GM21737 (cell line): ENCODE measurements at regions not wholly inside any gene's neighbourhood (a gene's known extent, or its start where the extent isn't known, plus 50 kb on each side); places are given as distances from the start of the nearest gene placed in this dataset.

ENCODE experiments used
- ATAC-seq: cut with Tn5 transposase; IDR thresholded peaks from one replicate; pipeline ENCODE4 v1.9.1; 2021; ENCODE audit warnings: mild to moderate bottlenecking, moderate library complexity; ENCODE audit not compliant: unreplicated experiment

DNA sequence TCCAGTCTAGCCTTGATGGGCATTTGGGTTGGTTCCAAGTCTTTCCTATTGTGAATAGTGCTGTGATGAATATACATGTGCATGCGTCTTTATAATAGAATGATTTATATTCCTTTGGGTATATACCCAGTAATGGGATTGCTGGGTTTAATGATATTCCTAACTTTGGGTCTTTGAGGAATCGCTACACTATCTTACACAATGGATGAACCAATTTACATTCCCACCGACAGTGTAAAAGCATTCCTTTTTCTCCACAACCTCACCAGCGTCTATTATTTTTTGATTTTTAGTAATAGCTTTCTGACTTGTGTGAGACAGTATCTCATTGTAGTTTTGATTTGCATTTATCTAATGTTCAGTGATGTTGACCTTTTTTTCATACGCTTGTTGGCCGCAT, 1040.1 kb downstream of the MAT2B start:
- no peak for ATAC-seq

DNA sequence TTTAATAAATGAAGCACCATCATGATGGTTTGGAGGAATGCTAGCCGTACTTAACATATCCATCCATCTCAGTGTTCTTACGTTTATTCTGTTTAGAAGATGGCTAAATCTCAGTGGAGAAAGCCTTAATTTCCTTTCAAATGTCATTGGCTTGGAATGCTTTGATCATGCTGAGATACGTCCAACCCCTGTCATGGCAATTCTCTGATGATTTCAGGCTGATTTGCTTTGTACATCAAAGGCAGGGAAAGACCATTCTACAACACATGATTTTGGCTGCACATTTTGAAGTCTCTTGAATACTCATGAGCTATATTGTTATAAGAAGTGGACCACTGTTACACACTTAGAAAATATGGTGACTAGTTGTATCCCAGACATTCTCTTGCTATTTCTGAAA, 1048.4 kb downstream of the MAT2B start:
- no peak for ATAC-seq

DNA sequence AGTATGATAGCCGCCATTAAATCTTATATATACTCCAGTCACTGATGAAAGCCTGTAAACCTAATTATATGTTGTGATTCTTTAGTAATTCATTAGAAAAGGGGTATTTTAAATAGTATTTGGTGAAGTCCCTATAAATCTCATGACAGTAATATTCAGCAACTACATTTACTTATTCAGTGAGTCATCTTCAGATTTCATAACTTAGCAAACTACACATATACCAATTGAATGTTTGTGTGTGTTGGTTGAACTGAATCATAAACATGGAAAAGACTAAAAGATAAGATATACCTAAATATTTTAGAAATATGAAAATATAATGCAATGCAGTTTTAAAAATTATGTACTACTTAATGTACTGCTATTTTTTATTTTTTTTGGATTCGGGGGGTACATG, 1050.4 kb downstream of the MAT2B start:
- ATAC-seq, result no peak

DNA sequence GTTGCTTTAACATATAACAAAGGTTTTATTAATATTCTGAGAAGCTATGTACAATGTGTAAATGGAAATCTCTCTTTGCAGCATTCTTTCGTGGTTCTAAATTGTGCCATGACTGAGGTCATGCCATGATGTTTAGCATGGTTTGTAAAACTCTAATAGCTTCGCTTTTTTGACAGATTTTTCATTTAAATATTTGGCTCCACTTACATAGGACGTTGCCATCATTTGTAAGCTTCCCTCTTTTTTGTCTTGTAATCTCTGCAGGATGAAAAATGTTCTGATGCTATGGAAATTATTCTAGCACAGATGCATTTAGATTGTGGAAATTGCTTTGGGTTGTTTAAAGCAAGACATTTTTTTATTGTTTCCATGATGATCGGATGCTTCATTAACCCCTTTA, 1054.8 kb downstream of the MAT2B start:
- ATAC-seq, result no peak

DNA sequence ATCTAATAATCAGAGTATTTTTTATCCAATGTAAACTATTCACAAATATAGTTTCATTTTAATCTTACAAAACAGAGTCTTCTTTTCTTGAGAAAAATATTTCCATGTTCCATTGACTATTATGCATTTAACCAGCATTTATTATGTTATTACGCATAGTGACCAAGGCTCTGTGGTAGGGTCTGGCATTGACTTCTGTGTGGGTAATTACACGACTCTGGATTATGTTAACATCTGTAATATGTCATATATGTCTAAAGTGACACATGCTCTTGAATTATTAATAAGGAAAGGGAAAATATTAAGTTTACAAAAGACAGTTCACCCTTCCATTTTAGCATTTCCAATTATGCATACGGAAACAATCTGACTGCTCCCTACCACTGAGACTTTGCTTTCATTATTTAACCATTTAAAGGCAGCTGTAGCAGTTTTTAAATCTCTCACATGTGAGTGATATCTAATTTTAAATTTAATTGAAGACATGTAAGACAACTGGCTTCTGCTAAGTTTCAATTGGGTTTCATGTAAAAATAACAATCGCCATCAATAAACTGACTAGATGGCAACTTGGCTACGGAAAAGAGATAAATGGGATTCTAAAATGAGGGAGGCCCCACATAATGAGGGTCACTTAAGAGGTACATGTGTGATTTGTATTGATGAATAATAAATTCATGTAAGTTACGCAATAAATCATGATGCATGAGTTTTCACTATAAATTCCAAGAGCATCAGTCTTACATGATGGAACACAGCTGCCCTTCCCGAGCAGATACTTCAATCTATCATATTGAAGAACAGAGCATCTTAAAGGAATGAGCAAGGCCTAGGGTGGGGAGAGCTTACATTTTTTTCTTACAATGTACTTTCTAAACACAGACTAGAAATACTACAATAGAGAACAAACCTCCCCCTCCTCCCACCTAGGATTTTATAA, 1056.8 kb downstream of the MAT2B start:
- no peak for ATAC-seq

DNA sequence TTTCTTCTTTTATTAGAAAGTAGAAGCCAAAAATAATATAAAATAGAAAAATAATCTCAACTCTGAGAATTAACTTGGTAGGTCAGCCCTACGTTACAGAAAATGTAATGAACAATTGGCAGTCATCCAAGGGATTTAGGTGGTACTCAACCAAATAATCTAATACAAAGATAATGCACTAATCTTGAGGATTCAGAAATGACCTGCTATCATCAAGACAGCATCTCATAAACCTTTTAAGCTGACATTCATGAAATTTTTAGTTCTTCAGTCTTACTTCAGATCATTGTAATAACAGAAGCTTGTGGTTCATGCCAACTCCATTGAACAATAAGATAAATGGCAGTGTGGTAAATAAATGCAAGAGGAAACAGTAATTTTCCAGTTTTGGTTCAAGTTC, 1058.0 kb downstream of the MAT2B start:
- no peak for ATAC-seq

DNA sequence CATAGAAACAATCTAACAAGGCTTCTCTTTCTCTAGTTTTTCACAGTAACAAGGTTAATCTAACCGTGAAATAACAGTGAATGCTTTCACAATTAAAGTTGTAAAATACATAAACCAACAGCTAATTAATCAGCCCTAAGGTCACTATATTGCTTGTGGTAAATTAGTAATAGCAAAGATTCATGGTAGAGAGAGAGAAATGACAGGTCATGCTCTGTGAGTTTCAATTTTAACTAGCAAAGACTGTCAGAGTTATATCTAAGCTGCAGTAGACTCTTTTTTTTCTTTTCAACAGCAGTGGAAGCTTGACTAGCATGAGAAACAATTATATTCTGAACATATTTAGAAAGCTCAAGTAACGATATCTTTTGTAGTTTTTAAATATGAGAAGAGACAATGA, 1068.0 kb downstream of the MAT2B start:
- ATAC-seq, result no peak

DNA sequence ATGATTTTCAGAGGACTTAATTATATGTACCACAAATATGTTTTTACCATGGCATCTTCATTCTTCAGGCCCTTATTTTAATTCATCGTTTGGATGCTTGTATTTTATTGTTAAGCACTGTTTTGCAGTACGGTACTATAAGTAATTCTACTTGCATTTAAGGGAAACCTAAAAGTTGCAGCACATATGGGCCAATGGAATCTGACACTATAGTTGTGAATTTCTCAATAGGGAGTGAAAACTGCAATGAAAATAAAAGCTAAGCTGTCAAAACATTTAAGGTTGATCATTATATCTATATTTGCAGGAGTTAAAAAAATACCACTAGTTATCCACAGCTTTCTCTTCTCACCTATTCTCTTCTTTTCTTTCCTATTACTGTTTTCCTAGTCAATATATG, 1071.8 kb downstream of the MAT2B start:
- no peak for ATAC-seq

DNA sequence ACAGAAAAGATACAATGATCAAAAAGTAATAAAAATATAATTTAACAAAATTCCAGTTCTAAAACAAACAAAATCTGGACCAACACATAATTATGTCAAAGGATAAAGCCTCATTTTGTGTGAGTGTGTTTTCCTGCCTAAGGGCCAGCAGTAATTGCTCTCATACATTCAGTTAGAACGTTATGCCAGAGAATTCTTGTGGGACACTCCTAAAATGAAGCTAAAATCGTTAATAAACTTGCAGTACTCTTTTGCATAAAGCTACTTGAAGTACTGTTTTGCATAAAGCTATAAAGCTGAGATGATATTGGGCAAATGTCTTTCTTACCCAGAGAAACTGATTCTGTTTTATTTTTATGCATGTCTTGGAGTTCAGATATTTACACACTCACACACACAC, 1072.3 kb downstream of the MAT2B start:
- no peak for ATAC-seq

DNA sequence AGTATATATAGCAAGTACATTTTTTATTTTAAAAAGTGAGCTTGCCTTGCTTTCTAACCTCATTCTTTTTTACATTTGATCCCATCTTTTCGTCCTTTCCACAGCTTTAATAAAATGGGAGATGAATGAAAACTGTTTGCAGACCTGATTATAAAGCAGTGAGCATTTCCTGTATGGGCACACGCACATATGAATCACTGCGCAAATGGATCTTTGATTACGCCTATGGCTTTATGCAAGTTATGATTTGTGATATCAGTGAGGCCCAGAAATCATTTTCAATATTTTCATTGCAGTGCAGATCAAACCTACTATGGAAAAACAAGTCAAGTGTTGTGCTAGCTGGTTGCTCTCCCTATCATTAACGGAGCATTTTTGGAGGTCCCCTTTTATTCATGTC, 1073.0 kb downstream of the MAT2B start:
- no peak for ATAC-seq

DNA sequence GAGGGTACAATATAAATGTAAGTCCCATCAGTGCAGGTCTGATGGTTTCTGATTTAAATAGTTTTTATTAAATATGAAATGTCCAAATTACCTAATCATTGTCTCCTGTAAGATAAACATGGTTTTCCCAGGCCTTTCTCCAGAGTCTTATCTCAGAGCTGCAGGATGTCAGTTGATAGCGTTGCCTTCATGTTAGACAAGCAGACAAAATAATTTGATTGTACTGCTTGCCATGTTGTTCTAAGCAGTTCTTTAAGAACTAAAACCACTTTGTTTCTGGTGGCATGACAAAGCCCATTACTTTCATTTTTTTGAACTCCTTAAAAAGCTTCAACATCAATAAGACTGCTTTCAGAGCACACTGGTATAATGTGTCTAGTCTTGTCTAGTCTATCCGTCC, 1073.5 kb downstream of the MAT2B start:
- no peak for ATAC-seq

DNA sequence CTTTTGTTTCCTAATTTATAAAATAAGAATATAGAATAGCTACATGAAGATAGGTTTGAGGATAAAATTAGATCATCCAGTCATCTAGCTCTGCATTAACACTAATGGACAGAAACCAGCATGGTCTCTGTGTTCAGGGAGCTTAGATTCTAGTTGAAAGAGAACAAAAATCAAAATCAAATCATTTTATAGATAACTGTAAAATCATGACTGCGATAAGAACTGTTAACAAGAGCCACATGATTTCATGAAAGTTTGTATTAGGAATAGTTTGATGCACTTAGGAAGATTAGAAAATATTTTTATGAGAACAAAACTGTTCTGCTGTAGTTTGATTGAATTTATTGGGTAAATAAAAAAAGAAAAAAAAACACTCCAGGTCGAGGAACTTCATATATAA, 1074.7 kb downstream of the MAT2B start:
- no peak for ATAC-seq

DNA sequence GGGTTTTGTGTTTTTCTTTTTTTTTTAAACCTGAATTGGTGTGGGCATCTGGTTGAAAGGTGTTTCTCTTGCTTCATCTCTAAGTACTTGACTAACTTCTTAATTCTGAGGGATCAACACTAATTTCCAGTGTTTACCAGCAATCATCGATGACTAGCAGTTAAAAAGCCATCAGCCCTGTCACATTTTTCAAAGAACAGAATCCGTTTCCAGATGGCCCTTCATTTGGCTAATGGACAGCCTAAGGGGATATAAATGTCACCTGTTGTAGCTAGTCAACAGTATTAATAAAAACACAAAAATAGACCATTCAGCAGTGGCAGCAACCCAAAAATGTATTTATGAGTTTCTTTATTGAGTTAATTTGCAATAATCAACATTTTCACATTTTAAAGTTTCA, 1076.5 kb downstream of the MAT2B start:
- ATAC-seq, result no peak

DNA sequence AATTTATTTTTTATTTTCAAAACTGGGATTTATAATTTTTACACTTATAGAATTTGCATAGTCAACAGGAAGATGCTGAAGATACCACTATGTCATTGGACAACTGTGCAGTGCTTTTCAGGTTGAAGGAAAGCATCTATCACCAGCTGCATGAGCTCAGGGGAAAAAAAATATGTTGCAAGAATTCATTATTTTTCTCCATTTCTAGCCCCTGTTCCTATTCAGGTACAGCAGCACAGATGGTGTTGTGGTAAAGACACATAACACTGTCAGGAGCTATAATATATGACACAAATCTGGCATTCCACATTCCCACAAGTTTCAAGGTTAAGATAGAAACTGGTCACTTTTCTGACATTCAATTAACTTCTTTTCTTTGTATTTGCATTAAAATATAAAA, 1088.6 kb downstream of the MAT2B start:
- no peak for ATAC-seq

DNA sequence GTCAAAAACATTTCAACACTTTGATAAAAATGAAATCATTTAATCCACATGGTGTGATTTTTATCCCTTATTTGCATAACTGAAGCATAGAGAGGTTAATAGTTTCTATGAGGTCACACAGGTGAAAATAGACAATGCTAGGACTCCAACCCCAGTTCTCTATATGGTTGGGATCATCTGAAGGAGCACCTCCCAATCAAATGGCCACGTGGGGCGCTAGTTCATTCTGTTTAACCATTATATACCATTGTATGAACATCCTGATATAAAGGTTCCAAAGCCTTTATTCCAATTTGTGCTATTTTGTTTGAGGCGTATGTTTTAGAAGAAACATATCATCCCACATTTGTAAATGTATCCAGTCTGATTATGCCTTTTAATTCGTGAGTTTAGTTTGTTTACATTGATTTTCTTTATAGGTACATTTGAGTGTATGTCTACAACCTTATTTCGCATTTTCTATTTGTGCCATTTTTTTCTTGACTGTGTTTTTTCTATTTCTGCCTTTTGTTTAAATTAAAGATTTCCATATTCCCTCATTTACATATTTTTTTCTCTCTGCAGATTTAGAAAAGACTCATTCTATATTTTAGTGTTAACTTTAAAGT, 1092.0 kb downstream of the MAT2B start:
- ATAC-seq, result peak; percentile 56

DNA sequence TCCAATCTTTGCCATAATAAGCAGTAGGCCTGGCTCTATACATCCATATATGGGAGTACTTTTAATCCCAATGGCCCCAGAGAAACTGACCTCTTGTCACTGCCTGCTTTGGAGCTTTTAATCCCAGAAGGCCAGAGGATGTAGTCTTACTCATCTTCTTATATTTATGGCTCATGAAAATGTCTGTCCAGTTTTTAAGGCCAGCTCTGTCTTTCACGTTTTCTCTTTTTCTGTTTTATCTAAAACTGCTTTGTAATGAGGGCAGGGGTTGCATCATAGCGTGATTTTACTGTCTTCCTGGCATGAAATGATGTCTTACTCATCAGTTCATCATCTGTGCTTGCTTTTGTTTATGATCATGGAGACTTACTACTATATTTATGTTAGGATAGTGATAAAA, 1094.9 kb downstream of the MAT2B start:
- no peak for ATAC-seq

DNA sequence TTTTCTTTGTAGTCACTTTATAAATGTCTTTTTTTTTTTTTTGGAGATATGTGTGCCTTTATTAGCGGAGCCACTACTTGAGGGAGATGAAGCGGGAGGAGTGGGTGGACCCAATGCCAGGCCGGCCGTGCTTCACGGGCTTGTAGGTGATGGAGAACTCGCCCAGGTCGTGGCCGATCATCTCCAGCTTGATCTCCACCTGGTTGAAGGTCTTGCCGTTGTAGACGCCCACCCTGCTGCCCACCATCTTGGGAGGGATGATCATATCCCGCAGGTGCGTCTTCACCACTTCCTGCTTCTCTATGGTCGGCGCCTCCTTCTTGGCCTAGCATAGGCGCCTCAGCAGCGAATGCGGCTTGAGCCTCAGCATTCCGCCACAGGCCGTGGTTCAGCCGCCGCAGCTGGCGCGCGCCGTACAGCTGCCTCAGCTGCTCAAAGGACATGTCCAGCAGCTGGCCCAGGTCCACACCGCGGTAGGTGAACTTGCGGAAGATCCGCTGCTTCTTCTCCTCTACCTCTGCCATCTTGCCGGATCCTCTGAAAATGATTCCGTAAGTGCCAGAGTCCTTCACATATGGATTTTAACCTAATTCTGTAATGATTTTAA, 1095.6 kb downstream of the MAT2B start:
- ATAC-seq, result no peak

DNA sequence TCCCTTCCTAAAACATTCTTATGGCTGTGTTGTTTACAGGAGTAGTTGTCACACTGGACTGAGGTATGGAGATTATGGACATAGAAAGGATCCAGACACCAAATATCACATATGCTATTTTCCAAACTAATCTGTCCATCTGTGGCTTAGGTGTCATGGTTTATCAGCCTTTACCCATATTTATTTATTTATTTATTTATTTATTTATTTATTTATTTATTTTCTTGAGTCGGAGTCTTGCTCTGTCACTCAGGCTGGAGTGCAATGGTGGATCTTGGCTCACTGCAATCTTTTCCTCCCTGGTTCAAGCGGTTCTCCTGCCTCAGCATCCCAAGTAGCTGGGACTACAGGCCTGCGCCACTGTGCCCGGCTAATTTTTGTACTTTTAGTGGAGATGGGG, 1103.1 kb downstream of the MAT2B start:
- ATAC-seq, result no peak

DNA sequence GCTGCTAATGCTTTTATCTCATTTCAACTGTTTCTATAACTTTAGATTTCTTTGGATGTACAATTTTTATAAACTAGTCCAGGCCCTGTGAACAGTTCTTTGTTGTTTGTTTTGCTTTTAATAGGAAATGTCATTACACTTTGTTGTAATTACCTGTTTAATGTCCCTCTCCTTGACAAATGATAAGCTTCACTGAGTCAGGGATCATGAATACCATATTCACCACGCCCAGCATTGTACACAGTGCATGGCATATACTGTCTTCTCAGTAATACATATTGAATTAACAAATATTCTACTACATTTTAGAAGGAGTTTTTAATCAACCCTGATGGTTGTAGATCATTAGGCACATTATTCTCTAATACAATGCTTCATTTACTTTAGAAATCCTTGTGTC, 1105.0 kb downstream of the MAT2B start:
- no peak for ATAC-seq

DNA sequence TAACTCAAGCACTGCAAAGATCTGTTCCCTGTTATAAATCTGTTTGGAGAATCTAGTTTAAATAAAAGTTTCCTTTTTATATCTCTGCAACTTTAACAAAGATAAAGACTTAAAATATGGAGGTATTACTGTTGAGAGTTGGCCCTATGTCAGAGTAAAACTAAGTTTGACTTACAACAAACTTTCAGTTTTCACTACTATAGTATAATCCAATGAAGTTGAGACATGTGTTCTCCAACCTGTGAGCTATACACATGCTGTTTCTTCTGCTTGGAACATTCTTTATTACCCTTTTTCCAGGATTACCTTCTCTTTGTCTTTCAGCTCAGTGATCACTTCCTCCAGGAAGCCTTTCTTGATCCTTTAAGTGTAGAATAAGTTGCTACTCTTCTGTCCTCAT, 1109.3 kb downstream of the MAT2B start:
- ATAC-seq, result no peak

DNA sequence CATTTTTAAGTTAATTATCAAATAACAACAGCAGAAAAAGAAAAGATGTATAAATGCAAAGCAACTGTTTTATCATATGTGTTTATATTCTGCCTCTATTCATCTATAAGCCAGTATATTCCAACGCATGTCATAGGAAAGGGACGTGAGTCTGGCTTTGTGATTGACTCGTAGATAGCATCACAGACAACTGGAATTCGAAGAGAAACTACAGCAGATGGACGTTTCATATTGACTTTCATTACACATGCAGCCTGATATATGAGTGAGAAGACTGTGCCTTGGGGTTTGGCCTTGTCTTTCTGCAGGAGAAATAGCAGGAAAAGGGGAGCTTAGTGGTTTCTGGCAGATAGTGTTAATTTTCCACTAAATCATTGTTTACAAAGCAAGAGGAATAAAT, 1111.9 kb downstream of the MAT2B start:
- ATAC-seq, result no peak

DNA sequence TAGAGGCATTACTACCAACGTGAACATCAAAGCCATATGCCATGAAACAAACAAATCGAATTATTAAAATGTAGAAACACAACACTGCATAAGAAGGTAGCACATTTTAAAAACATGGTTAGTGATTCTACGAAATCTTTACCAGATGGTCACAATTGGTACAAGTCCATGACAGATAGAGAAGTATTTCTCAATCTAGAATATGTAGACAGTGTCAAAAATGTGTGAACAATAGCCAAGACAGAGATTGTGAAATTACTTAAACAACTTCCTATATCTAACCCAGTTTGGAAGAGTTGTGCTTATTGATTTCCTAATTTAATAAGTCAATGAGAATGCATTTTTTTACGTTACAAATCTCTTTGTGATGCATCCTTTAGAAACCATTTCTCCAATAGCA, 1121.6 kb downstream of the MAT2B start:
- no peak for ATAC-seq
